ENCODE measurements at regions not wholly inside any gene's neighbourhood (a gene's known extent, or its start where the extent isn't known, plus 50 kb on each side); places are given as distances from the start of the nearest gene placed in this dataset.
A peak's percentile ranks its signal among the peaks of the same experiment; 100 is the strongest.

DNA sequence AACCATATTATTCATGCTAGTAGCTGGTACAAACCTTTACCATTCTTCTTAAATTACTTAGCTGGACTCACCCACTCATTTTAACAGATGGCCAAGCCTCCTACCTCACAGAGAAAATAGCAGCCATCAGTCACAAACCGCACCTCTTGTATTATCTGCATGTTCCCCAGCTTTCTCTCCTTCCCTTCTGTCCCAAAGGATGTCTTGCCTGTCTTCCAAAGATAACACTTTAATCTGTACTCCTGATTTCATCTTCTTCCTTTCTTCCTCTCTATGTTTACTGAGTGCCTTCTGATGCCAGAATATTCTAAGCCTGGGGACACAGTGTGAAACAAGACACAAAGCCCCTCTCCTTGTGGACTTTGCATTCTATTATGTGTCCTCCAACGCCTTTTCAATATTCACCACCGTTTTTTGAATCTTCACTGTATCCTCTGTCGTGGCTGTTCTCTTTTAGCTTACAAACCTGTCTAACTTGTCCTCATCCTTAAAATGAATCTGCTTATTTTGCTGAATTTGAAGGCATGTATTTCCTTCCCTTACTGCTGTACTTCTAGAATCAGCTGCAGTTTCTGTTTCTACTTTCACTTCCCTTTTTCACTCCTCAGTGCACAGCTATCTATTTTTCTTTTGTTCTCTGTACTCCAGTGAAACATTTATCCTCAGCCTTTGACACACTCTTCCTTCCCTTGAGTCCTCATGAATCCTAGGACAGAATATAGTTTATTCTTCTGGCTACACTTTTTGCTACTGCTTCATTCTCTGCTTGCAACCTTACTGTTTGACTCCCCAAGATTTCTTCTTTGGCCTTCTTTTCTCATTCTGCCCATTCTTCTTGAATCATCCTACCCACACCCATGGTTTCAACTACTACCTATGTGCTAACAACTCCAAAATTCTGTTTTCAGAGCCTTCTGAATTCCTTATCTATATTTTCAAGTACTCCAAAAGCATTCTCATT, 216.9 kb upstream of the SAMSN1 start (continued):
- peak; percentile 73 for TF ChIP-seq MYNN (IDR thresholded peaks at IDR 0.05)
- TF ChIP-seq MYNN (CRISPR knock-in tag; IDR thresholded peaks at IDR 0.05) = no peak
- TF ChIP-seq TEAD4 (IDR thresholded peaks at IDR 0.05; ENCODE audit: low read length) = peak; percentile 97
- TF ChIP-seq TEAD4 (CRISPR knock-in tag; IDR thresholded peaks at IDR 0.05; ENCODE audit: borderline replicate concordance) = no peak
- TF ChIP-seq DPF2 (IDR thresholded peaks at IDR 0.05) = peak; percentile 97
- peak; percentile 77; the same call in 1 of the 2 replicates for TF ChIP-seq RNF2 (IDR thresholded peaks at IDR 0.05)
- peak; percentile 45 for TF ChIP-seq TOE1 (IDR thresholded peaks at IDR 0.05; ENCODE audit: borderline replicate concordance)
- no peak for TF ChIP-seq TOE1 (CRISPR knock-in tag; IDR thresholded peaks at IDR 0.05; ENCODE audit: borderline replicate concordance, low read depth)
- TF ChIP-seq ZNF384 (IDR thresholded peaks at IDR 0.05; ENCODE audit: low read depth, low read length) = no peak
- TF ChIP-seq ZNF589 (CRISPR knock-in tag; IDR thresholded peaks at IDR 0.05; ENCODE audit: low read depth) = peak; percentile 66
- TF ChIP-seq SPI1 (IDR thresholded peaks at IDR 0.05; ENCODE audit: borderline replicate concordance, low read depth, low read length) = peak; percentile 98
- TF ChIP-seq, protein P1, sequence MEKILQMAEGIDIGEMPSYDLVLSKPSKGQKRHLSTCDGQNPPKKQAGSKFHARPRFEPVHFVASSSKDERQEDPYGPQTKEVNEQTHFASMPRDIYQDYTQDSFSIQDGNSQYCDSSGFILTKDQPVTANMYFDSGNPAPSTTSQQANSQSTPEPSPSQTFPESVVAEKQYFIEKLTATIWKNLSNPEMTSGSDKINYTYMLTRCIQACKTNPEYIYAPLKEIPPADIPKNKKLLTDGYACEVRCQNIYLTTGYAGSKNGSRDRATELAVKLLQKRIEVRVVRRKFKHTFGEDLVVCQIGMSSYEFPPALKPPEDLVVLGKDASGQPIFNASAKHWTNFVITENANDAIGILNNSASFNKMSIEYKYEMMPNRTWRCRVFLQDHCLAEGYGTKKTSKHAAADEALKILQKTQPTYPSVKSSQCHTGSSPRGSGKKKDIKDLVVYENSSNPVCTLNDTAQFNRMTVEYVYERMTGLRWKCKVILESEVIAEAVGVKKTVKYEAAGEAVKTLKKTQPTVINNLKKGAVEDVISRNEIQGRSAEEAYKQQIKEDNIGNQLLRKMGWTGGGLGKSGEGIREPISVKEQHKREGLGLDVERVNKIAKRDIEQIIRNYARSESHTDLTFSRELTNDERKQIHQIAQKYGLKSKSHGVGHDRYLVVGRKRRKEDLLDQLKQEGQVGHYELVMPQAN (IDR thresholded peaks at IDR 0.05; ENCODE audit: borderline replicate concordance) = peak; percentile 45; the same call in 1 of the 2 replicates
- TF ChIP-seq ZNF766 (CRISPR knock-in tag; conservative IDR thresholded peaks at IDR 0.05) = peak; percentile 86
- no peak for TF ChIP-seq NFE2L1 (tag; IDR thresholded peaks at IDR 0.05; ENCODE audit: borderline replicate concordance, low read depth)
- TF ChIP-seq MAFK (IDR thresholded peaks at IDR 0.05; ENCODE audit: low read length) = peak; percentile 30; the same call in 1 of the 2 replicates
- TF ChIP-seq ZNF507 (tag; conservative IDR thresholded peaks at IDR 0.05) = no peak
- no peak for TF ChIP-seq ATF1 (CRISPR knock-in tag; IDR thresholded peaks at IDR 0.05)
- peak; percentile 46; the same call in 1 of the 2 replicates for TF ChIP-seq ATF1 (tag; IDR thresholded peaks at IDR 0.05)
- peak; percentile 55; the same call in 1 of the 2 replicates for TF ChIP-seq MBD2 (IDR thresholded peaks at IDR 0.05; ENCODE audit: borderline replicate concordance, low read depth)
- peak; percentile 84 for TF ChIP-seq STAT5A (IDR thresholded peaks at IDR 0.05; ENCODE audit: borderline replicate concordance, low read length)
- no peak for TF ChIP-seq HINFP (tag; conservative IDR thresholded peaks at IDR 0.05; ENCODE audit: low read depth)
- no peak for TF ChIP-seq ZNF263 (CRISPR knock-in tag; IDR thresholded peaks at IDR 0.05; ENCODE audit: borderline replicate concordance)
- no peak for TF ChIP-seq ZNF408 (CRISPR knock-in tag; IDR thresholded peaks at IDR 0.05; ENCODE audit: low read depth)
- peak; percentile 66; the same call in 1 of the 2 replicates for TF ChIP-seq NFRKB (IDR thresholded peaks at IDR 0.05; ENCODE audit: low read depth)
- TF ChIP-seq RNF219 (CRISPR knock-in tag; IDR thresholded peaks at IDR 0.05) = no peak

Data from K562 (cell line).